Activated T-helper 2 cell treated with anti-CD3 and anti-CD28 coated beads, Interferon-gamma antibody, Interleukin-2, Interleukin-4, amounts not matched to agents 10 μg/mL and 5 μg/mL and 100 μg/mL, durations not matched to agents 14 hours and 24 hours and 36 hours (primary cell): ENCODE measurements at regions not wholly inside any gene's neighbourhood (a gene's known extent, or its start where the extent isn't known, plus 50 kb on each side); places are given as distances from the start of the nearest gene placed in this dataset.
A peak's percentile ranks its signal among the peaks of the same experiment; 100 is the strongest.
"Not testable (repeated sequence)": the region's sequence is repeated elsewhere in the genome, so short reads cannot be mapped to it uniquely, and the experiment has no call there.

Experiments
- DNase-seq: peaks from one replicate; pipeline ENCODE4 v3.0.0; 2021; ENCODE audit warnings: low spot score
- H3K27ac Mint-ChIP-seq: one replicate; pipeline ENCODE4 v1.8.0; 2021; ENCODE audit warnings: mixed read lengths
- H3K27me3 Mint-ChIP-seq: one replicate; pipeline ENCODE4 v1.8.0; 2021; ENCODE audit warnings: low read depth, mixed read lengths
- H3K36me3 Mint-ChIP-seq: one replicate; pipeline ENCODE4 v1.8.0; 2021; ENCODE audit warnings: low read depth, mixed read lengths
- H3K4me1 Mint-ChIP-seq: one replicate; pipeline ENCODE4 v1.8.0; 2021; ENCODE audit warnings: low read depth, mixed read lengths
- H3K4me3 Mint-ChIP-seq: one replicate; pipeline ENCODE4 v1.8.0; 2021; ENCODE audit warnings: low read depth, mild to moderate bottlenecking, moderate library complexity, mixed read lengths
- H3K9me3 Mint-ChIP-seq: one replicate; pipeline ENCODE4 v1.8.0; 2021; ENCODE audit warnings: mixed read lengths
- intact Hi-C: fragments of 100-400 bp; cut with micrococcal nuclease; formaldehyde crosslinking; loops from one replicate; pipeline ENCODE4 v1.15.1; 2023

DNA sequence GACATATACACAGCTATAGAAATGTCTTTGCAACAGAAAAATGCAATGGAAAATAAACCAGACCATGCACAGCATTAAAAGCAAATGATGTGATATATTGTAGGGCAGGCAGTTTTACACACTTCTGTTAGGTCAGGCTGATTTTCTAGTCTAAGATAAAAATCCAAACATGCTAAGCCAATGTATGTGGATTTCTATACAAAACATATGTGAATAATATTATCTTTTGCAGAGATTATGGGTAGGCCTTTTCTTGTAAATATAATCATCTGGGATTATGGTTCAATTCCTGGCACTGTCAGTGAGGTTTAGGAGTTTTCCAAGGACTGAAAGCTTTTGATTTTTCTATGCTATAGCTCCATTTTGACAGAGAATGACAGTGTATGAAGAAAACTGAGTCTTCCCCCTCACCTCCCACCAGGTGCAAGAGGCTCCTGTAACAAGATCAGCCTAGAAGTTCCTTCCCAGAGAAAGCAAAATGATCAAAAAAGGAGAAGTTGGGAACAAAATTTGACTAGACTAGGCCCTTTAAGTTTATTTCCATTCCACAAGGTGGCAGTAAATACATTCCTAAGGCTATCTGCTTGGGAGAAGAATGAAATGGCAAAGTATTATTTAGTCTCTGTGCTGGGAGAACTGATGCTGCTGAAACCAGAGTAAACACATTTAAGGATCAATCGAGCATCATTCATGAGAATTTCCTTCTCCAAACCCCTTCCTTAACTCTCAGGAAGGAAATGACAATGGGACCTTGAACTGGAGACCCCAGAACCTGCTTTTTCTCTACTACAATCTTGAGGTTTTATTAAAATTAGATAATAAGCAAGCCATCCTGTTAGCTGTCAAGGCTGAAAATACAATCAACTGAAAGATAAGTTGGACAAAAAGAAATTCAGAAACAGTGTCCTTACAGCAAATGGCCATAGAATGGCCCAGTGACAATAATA, 133.0 kb upstream of the TUT7 start:
- H3K27ac Mint-ChIP-seq: no peak overlapping the region
- DNase-seq: no peak

DNA sequence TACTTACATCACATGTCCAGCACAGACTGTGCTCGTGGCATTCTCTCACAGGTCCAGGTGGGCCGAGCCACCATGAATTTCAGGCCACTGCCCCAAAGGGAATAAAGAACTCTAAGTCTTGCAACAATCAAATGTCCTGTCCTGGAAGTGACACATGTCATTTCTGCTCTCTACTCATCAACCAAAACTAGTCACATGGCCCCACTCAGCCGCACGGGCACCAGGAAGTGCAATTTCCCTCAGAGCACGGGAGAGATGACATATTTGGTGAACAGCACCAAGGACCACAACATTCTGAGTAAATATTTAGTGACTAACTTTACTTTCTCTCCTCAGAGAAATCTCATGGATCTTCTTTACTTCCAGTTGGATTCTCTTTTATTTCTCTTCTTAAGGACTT, 131.1 kb upstream of the TUT7 start:
- Mint-ChIP-seq H3K27me3 (peaks cover 3% of the 10 kb centered on the region), H3K36me3 (no peaks in the 10 kb centered on the region), H3K9me3 (no peaks in the 10 kb centered on the region), H3K4me3 (no peak overlapping the region), H3K4me1 (peaks cover 9% of the 10 kb centered on the region), H3K27ac (no peak overlapping the region)
- intact Hi-C loops: no loop called here
- peak; percentile 11 for DNase-seq

More for the DNA sequence above, 133.0 kb upstream of the TUT7 start:
- Mint-ChIP-seq H3K27me3 (peaks cover 4% of the 10 kb centered on the region), H3K36me3 (no peaks in the 10 kb centered on the region), H3K4me3 (no peak overlapping the region), H3K9me3 (no peaks in the 10 kb centered on the region), H3K4me1 (peaks cover 9% of the 10 kb centered on the region)
- intact Hi-C loops: loop anchor here (2.0 kb wide), 1 partner anchor 838 kb away; no protein-coding TSS in a partner anchor

DNA sequence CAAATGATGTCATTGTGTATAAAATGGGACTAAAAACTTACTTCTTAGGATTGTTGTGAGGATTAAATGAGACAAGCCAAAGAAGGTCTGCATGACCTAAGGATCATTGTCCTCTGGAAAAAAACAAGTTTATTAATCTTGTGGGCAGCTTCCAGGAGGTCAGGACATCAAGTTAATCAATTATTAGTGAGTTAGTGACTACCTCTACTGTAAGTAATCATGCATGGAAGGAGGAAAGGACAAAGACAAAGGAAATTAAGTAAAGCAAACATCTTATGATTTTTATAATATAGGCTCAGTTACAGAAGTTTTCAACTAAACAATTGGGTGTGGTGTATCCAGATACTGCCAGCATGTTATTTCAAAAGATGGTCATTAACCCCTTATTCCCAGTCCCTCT, 129.3 kb upstream of the TUT7 start:
- intact Hi-C loops: no loop called here

DNA sequence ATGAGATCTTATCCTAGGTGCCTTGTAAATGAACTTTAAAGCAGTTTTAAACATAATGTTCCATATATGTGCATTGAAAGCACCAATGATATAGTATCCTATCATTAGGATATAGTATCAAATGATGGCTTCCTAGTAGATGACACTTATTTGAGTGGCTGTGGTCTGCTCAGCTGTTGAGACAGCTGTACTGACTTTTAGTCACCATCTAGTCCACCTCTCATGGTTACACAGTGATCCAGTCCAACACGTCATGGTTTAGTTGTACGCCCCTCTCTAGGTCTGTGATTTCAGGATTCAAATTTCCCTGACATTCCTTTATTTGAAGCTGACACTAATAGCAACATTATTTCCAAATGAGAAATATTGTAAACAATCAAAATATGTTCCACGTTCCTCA, 127.3 kb upstream of the TUT7 start:
- DNase-seq: no peak
- H3K27me3 Mint-ChIP-seq: peaks cover 9% of the 10 kb centered on the region
- H3K36me3 Mint-ChIP-seq: no peaks in the 10 kb centered on the region
- no peaks in the 10 kb centered on the region for H3K9me3 Mint-ChIP-seq
- intact Hi-C loops: no loop called here
- H3K4me3 Mint-ChIP-seq: no peak overlapping the region
- no peak overlapping the region for H3K27ac Mint-ChIP-seq
- H3K4me1 Mint-ChIP-seq: peaks cover 9% of the 10 kb centered on the region

More for the DNA sequence above, 129.3 kb upstream of the TUT7 start:
- no peaks in the 10 kb centered on the region for H3K9me3 Mint-ChIP-seq
- H3K4me1 Mint-ChIP-seq: peaks cover 9% of the 10 kb centered on the region
- no peaks in the 10 kb centered on the region for H3K36me3 Mint-ChIP-seq
- H3K4me3 Mint-ChIP-seq: no peak overlapping the region
- H3K27me3 Mint-ChIP-seq: peaks cover 3% of the 10 kb centered on the region
- no peak overlapping the region for H3K27ac Mint-ChIP-seq
- no peak for DNase-seq

DNA sequence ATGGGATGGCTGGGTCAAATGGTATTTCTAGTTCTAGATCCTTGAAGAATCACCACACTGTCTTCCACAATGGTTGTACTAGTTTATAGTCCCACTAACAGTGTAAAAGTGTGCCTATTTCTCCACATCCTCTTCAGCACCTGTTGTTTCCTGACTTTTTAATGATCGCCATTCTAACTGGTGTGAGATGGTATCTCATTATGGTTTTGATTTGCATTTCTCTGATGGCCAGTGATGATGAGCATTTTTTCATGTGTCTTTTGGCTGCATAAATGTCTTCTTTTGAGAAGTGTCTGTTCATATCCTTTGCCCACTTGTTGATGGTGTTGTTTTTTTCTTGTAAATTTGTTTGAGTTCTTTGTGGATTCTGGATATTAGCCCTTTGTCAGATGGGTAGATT, 121.0 kb upstream of the TUT7 start:
- not testable (repeated sequence) for H3K4me3 Mint-ChIP-seq, H3K4me1 Mint-ChIP-seq

DNA sequence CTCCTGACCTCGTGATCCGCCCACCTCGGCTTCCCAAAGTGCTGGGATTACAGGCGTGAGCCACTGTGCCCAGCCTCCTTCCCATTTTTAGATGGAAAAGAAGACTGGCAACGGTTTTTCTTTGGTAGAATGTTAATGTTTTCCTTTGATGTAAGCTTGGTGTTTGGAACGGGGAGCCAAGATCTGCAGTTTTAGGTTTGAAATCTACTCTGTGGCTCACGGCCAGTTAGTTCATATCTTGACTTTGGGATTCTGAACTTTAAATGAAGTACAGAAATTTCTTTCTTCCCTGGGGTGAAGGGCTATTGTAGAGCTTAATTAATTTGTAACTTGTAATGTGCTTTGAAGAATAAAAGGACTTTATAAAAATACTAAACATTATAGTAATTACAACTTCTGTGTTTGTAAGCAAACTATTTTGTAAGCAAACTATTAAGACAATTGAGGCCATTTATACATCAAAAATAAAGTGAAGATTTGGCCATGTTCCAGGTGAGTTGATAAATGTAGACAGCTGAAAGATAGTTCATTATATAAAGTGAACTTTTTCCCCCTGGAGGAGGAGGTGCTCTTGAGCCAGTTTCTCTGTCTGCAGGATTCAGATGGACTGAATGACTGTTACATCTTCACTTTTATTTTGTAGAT, 117.1 kb upstream of the TUT7 start:
- peaks cover 4% of the 10 kb centered on the region for H3K27me3 Mint-ChIP-seq
- no peaks in the 10 kb centered on the region for H3K9me3 Mint-ChIP-seq
- H3K36me3 Mint-ChIP-seq: no peaks in the 10 kb centered on the region
- no peak overlapping the region for H3K4me3 Mint-ChIP-seq
- no peak for DNase-seq
- H3K27ac Mint-ChIP-seq: no peak overlapping the region
- intact Hi-C loops: no loop called here
- H3K4me1 Mint-ChIP-seq: no peaks in the 10 kb centered on the region

More for the DNA sequence above, 121.0 kb upstream of the TUT7 start:
- H3K27ac Mint-ChIP-seq, intact Hi-C loops, H3K36me3 Mint-ChIP-seq, DNase-seq, H3K27me3 Mint-ChIP-seq, H3K9me3 Mint-ChIP-seq: not testable (repeated sequence)

DNA sequence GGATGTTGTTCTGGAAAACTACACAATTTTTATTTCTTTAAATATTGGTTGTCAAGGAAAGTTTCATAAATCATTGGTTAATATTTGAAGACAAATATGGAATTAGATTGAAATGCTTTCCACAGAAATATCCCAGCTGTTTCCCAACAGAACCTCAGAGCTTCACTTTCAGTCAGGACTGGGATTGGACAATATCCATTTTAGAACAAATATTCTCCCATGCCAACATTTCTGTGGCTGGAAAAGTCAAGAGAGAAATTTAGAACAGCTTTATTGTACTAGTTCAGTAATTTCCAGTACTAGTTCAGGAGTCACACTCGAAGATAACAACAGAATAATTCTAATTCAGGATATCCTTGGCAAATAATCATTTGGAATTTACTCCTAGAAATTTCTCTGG, 116.1 kb upstream of the TUT7 start:
- Mint-ChIP-seq H3K36me3 (no peaks in the 10 kb centered on the region), H3K27ac (no peak overlapping the region), H3K9me3 (no peaks in the 10 kb centered on the region), H3K4me1 (no peaks in the 10 kb centered on the region), H3K27me3 (peaks cover 4% of the 10 kb centered on the region), H3K4me3 (no peak overlapping the region)
- intact Hi-C loops: no loop called here
- no peak for DNase-seq

DNA sequence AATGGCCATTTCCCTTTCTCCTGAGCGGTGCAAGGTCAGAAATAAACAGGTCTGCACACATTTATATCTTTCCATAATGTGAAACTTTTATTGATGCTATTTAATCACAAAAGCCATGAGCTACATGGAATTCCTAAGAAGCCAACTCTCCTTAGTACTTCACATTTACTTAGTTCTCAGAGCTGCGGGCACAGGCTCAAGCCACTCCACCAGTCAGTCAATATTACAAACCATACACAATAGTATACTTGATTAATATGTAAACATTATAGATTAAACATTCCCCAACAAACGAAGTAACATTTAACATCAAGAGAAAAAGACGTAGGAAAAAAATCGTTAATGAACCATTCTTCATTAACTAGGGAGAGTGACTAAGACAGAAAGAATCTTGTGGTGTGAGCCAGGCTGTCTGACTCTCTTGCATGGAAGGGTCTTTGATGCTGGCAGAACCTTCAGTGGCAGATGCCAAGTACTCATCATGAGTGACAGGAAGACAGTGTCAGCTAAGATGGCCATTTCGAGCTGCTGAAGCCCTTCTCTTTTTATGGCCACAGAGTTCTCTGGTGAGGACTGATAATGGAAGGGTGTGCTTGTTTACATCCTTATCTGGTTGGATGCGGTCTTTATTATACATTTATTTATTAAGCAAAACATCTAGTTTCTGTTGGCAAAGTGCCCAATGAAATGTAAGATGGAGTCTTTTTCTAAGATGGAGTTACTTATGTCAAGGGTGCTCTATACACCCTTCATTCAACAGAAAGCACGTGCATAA, 115.5 kb upstream of the TUT7 start:
- no peak overlapping the region for H3K4me3 Mint-ChIP-seq
- peaks cover 4% of the 10 kb centered on the region for H3K27me3 Mint-ChIP-seq
- no peak overlapping the region for H3K27ac Mint-ChIP-seq
- H3K36me3 Mint-ChIP-seq: no peaks in the 10 kb centered on the region
- intact Hi-C loops: no loop called here
- DNase-seq: no peak
- no peaks in the 10 kb centered on the region for H3K4me1 Mint-ChIP-seq
- H3K9me3 Mint-ChIP-seq: no peaks in the 10 kb centered on the region

DNA sequence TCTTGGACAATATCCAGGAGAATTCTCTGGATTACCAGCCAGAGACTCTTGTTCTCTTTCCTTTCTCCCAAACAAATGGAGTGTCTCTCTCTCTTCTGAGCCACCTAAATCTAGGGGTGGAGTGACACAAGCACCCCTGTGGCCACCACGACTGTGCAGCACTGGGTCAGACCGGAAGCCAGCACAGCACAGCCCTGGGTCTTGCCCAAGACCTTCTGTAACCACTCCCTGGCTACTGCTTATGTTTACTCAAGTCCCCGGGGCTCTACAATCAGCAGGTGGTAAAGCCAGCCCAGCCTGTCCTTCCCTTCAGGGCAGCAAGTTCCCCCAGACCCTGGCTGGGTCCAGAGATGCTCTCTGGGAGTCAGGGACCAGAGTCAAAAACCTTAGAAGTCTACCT, 110.0 kb upstream of the TUT7 start:
- Mint-ChIP-seq H3K9me3 (no peaks in the 10 kb centered on the region), H3K4me3 (no peak overlapping the region), H3K27me3 (peaks cover 4% of the 10 kb centered on the region), H3K4me1 (no peaks in the 10 kb centered on the region), H3K36me3 (no peaks in the 10 kb centered on the region), H3K27ac (no peak overlapping the region)
- intact Hi-C loops: no loop called here
- DNase-seq: no peak

DNA sequence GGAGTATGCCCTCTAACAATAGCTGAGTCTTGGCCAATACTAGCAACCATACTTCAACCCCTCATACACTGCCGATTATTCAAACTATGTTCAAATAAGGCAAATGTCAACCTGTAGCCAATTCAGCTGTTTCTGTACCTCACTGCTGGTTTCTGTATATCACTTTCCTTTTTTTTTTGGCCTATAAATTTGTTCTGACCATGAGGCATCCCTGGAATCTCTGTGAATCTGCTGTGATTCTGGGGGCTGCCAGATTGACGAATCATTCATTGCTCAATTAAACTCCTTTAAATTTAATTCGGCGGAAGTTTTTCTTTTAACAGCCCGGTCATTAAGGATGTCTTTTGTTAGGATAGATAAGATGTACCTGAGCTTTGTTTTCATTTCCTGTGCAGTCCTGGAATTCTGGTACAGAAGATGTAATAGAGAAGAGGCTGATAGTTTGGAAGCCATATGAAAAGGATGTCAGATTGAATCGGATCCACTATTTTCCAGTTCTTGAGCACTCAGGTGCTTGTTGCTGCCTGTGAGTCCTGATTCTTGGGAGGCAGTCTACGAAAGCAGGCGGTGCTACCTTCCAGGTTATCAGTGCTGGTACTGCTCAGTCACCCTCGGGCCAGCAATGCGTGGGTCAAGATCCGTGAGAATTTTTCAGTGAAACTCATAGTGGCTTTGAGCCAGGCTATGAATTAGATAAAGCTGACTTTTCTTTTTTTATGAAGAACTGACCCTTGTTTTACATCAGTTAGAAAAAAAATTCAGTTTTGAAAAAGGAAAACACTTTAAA, 106.2 kb upstream of the TUT7 start:
- H3K9me3 Mint-ChIP-seq: no peaks in the 10 kb centered on the region
- no peak overlapping the region for H3K27ac Mint-ChIP-seq

DNA sequence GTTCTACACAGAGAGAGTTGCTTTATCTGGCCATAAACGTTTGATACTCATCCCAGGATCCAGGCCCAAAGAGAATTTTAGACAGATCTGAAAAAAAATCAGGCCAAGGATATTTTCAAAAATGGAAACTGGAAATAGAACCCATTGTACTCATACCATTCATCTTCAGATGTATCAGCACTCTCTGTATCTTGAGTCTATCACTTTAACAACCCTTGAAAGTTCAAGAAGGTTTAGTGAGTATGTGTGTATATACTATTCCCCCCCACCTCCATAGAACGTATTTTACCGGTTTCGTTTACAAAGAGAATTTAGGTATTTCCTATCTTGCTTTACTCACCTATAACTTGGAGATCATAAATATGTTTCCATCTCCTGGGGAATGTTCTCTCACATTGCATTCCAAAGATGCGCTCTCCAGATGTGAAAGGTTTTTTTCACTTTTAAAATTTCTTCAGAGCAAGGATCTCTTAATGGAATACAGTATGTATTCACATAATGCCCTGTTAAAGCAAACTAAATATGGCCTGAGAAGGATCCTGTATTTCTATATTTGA, 105.5 kb upstream of the TUT7 start:
- DNase-seq: no peak
- Mint-ChIP-seq H3K4me1 (no peaks in the 10 kb centered on the region), H3K36me3 (no peaks in the 10 kb centered on the region), H3K27ac (no peak overlapping the region), H3K27me3 (peaks cover 4% of the 10 kb centered on the region), H3K9me3 (no peaks in the 10 kb centered on the region), H3K4me3 (no peak overlapping the region)
- intact Hi-C loops: no loop called here

More for the DNA sequence above, 106.2 kb upstream of the TUT7 start:
- H3K4me3 Mint-ChIP-seq: no peak overlapping the region
- H3K4me1 Mint-ChIP-seq: no peaks in the 10 kb centered on the region
- H3K36me3 Mint-ChIP-seq: no peaks in the 10 kb centered on the region
- H3K27me3 Mint-ChIP-seq: peaks cover 4% of the 10 kb centered on the region
- intact Hi-C loops: no loop called here
- no peak for DNase-seq

DNA sequence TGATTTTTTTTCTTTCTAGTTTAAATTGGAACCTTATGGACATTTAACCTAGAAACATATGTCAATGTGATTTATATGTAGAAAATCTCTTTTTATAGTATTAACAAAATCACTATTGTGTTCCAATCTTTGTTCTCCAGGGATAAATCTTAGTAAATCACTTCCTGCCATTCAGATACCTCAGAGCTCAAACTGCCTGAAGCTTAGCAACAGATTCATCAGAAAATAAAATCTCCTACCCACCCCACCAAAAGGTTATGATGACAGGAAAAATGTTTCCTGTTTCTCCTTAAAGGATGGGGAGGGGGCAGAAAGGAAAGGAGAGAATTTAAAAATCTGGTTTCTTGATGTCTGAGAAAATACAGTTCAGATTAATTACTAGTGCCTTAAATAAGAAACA, 105.0 kb upstream of the TUT7 start:
- Mint-ChIP-seq H3K9me3 (no peaks in the 10 kb centered on the region), H3K36me3 (no peaks in the 10 kb centered on the region), H3K4me3 (no peak overlapping the region), H3K27me3 (peaks cover 4% of the 10 kb centered on the region), H3K27ac (no peak overlapping the region), H3K4me1 (no peaks in the 10 kb centered on the region)
- no peak for DNase-seq
- intact Hi-C loops: no loop called here
